GM10266 (cell line): ENCODE measurements at regions not wholly inside any gene's neighbourhood (a gene's known extent, or its start where the extent isn't known, plus 50 kb on each side); places are given as distances from the start of the nearest gene placed in this dataset.
A peak's percentile ranks its signal among the peaks of the same experiment; 100 is the strongest.

ENCODE experiments used
- DNase-seq: peaks from one replicate; pipeline ENCODE4 v3.0.0; 2012; ENCODE audit errors: extremely low spot score
- CTCF ChIP-seq: IDR thresholded peaks from 2 replicates; pipeline ENCODE4 v1.5.1; 2012; ENCODE audit warnings: mild to moderate bottlenecking, low read depth; ENCODE audit not compliant: control insufficient read depth, insufficient read depth; ENCODE audit errors: missing control alignments

DNA sequence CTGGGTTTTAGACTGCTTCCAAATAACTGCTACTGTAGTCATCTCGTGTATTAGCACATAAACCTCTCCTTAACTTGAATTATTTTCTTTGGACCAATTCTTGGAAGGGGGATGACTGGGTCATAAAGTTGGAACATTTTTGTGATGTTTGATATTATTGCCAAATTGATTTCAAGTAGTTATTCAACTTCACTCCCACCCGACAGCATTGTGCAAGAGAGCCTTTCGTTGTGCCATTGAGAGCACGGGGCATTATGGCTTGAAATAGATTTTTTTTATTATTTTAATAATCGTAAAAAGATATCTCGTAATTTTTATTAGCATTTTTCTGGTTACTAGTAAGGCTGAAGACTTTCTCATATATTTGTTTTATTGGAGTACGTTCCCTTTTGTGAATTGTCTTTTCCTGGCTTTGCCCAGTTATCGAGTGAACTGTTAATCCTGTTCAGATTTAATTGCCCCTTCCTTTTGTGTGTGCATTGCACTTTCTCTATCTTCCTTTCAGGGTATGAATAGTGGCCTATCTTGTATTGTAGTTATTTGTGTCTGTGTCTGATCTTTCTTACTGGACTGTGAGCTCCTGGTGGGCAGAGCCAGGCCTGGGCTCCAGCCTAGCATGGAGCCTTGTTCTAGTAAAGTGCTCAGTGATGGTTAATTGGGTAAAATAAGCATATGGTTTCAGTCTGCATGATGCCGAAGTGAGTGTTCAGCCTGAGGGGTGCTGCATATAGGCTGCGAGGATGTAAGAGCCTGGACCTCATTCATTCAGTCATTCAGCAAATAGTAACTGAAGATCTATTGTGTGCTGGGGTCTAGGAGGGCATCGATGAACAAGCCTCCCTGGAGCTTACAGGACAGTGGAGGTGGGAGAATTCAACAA lies 93.5 kb upstream of the SHB start:
- TF ChIP-seq CTCF: no peak
- no peak for DNase-seq

DNA sequence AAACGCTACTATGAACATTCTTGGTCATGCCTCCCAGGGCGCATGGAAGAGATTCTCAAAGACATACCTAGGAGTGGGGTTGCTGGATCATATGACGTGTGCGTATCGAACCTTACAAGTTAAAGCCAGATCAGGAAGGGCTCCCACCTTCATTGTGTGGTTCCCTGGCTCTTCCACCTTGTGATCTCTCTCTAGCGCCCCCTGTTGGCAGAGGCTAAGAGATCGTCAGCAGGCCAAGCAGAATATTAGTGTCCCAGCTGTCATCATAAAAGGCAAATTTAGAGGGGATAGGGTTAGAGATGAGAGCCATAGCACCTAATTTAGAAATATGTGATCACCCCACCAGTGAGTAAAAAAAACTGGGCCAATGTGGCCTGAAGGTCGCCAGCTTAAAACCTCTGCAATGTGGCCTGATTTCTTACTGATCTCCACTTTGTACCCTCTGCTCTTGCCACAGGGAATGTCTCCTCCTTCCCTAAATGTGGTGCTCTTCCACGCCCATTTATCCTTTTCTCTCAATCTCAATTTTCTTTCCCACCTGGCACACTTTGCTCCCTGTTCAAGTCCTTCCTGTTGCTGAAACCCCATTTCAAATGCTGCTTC lies 91.7 kb upstream of the SHB start:
- TF ChIP-seq CTCF: peak; percentile 85
- peak; percentile 64 for DNase-seq

DNA sequence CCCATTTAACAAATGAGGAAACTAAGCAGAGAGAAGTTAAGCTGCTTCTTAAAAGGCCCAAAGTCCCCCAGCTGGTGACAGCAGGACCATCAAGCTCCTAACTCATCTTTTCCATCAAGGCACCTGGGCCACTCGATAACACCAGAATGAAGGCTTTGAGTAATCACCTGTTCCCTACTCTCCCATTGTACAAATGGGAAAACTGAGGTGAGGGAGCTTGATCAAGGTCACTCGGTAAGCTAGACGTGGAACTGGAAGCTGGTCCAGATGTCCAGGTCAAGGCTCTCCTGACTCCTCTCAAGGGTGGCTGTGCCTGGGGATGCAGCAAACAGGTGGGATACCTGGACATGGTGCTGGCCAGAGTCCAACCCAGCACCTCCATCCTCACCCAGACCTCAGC lies 90.6 kb upstream of the SHB start:
- no peak for TF ChIP-seq CTCF
- no peak for DNase-seq

DNA sequence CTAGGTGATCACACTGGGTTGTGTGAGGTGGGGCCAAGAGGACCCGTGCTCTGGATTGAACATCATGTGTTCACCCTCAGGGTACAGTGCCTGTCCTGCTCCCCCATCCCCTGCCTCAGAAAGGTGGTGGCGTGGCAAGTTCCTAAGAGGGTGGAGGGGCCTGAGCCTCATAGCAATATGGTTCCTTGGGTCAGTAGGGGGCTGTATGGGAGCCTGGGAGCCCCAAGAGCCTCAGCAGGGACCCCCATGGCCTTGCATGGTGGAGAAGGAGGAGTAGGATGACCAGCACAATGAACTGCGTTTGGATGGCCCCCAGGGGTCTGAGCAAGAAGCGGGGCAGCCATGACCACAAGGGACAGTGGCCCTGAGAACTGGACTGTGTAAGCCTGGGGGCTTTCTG lies 89.6 kb upstream of the SHB start:
- TF ChIP-seq CTCF: no peak
- no peak for DNase-seq

DNA sequence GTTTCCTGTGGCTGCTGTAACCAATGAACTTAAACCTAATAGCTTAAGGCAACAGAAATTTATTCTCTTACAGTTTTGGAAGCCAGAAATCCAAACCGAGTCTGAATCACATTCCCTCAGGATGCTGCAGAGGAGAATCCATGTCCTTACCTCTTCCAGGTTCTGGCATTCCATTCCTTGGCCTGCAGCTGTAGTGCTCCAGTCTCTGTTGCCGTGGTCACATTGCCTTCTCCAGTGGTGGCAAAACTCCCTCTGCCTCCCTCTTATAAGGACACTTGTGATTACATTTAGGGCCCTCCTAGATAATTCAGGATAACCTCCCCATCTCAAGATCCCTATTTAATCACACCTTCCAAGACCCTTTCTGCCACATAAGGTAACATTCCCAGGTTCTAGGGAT lies 88.7 kb upstream of the SHB start:
- no peak for TF ChIP-seq CTCF
- DNase-seq: no peak

- TF ChIP-seq CTCF: no peak
- no peak for DNase-seq
Measured at GRCh38 chr9:38154501-38155421, 85.7 kb upstream of the SHB start.
